ENCODE measurements at regions not wholly inside any gene's neighbourhood (a gene's known extent, or its start where the extent isn't known, plus 50 kb on each side); places are given as distances from the start of the nearest gene placed in this dataset.

DNA sequence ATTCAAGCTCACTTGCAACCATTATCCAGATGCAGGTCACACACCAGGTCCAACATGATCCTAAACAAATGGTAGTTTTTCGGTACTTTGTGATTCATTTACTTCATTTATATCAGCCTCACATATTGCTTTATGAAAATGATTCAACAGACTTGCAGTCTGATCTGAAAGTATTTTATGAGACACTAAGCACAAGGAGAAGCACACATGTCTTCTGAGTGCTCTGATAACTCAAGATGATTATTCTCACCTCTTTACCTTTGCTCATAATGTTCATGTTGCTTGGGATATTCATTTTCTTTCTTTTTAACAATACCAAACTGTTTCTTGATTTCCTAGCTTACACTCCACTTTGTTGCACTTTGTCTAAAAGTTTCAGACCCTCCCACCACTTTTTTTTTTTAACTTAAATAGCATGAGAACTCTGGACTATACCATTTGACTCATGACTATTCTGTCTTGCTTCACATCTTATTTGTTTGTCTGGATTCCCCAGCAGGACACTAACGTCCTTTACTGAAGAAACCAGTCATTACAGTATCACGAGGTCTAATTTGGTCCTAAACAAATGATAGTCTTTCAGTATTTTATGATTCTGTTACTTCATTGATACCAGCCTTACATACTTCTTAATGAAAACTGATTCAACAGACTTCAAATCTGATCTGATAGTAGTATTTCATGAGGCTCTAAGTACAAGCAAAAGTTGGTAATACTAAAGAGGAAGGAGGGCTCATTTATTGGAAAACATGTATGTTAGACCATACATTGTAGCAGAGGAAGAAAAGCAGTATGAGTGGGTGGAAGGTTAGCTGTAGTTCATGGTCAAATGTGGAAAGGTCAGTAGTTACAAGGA lies 171.8 kb upstream of the AHR start:
- TF ChIP-seq, protein P1, sequence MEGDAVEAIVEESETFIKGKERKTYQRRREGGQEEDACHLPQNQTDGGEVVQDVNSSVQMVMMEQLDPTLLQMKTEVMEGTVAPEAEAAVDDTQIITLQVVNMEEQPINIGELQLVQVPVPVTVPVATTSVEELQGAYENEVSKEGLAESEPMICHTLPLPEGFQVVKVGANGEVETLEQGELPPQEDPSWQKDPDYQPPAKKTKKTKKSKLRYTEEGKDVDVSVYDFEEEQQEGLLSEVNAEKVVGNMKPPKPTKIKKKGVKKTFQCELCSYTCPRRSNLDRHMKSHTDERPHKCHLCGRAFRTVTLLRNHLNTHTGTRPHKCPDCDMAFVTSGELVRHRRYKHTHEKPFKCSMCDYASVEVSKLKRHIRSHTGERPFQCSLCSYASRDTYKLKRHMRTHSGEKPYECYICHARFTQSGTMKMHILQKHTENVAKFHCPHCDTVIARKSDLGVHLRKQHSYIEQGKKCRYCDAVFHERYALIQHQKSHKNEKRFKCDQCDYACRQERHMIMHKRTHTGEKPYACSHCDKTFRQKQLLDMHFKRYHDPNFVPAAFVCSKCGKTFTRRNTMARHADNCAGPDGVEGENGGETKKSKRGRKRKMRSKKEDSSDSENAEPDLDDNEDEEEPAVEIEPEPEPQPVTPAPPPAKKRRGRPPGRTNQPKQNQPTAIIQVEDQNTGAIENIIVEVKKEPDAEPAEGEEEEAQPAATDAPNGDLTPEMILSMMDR (IDR thresholded peaks at IDR 0.05; ENCODE audit: insufficient read depth, low read length): no peak
- no peak overlapping the region for H3K4me3 ChIP-seq (ENCODE audit: low read depth, low read length)
- DNase-seq (ENCODE audit: low read depth): no peak

DNA sequence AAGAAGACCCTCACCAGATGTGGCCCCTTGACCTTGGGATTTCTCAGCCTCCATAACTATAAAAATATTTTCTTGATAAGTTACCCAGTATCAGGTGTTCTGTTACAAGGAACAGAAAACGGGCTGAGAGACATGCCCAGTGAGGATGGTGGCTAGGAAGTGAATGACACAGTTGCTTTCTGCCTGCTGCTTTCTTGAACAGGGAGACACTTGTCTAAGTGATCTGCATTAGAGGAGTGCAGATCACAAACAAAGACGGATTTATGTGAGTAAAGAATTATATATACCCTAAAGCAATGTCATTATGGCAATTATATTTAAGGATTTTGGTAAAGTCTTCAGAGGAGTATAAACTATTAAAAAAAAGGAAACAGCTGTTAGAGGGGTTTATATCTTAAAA lies 169.2 kb upstream of the AHR start:
- no peak for DNase-seq (ENCODE audit: low read depth)
- no peak overlapping the region for H3K4me3 ChIP-seq (ENCODE audit: low read depth, low read length)
- TF ChIP-seq, protein P1 (IDR thresholded peaks at IDR 0.05; ENCODE audit: insufficient read depth, low read length): no peak

DNA sequence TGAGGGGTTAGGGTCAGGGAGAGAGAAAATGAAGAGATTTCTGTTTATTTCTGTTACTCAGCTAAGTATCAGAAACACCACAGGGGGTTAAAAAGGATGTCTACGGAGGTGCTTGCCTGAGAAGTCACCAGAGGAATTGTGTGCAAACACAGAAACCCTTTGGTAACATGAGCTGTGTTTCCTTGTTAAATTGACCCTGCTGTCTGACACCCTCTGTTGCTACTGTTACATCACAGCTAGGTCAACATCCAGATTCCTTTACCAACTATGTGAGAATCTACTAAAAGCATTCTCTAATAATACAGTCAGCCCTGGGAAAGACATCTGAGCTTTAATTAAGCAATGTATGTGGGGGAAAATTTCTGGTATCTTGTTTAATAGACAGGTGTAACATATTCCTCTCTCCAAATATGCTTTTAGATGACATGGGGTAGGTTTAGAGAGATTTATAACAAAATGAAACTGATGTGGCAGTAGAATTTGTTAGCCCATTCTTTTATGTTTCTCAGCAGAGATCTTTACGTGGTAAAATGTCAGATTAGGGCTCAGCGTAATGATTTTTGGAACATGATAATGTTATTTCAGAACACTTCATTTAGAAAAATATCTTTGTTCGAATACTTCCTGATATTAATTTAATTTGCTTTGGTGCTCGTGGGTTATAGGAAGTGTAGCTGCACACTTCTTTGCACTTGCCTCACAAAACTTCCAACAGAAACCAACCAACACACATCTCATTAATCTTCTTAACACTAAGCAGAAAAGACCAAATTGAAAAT lies 168.0 kb upstream of the AHR start:
- H3K4me3 ChIP-seq (ENCODE audit: low read depth, low read length): peak overlapping the region; percentile 25
- TF ChIP-seq, protein P1 (IDR thresholded peaks at IDR 0.05; ENCODE audit: insufficient read depth, low read length): no peak
- peak; percentile 65 for DNase-seq (ENCODE audit: low read depth)

DNA sequence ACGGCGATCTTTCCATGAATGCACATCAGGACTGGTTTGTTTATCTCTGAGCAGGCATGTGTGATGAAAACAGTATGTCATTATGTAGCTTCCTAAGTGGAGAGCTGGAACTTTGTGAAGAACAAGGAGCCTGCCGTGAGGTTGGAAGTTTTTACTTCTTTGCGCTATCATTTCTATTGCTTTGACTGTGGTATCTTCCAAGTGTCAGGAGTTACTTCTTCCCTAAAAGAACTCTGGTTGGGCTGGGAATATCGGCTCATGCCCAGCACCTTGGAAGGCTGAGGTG lies 167.4 kb upstream of the AHR start:
- TF ChIP-seq, protein P1 (IDR thresholded peaks at IDR 0.05; ENCODE audit: insufficient read depth, low read length): no peak
- peak; percentile 49 for DNase-seq (ENCODE audit: low read depth)
- peak overlapping the region; percentile 25 for H3K4me3 ChIP-seq (ENCODE audit: low read depth, low read length)

DNA sequence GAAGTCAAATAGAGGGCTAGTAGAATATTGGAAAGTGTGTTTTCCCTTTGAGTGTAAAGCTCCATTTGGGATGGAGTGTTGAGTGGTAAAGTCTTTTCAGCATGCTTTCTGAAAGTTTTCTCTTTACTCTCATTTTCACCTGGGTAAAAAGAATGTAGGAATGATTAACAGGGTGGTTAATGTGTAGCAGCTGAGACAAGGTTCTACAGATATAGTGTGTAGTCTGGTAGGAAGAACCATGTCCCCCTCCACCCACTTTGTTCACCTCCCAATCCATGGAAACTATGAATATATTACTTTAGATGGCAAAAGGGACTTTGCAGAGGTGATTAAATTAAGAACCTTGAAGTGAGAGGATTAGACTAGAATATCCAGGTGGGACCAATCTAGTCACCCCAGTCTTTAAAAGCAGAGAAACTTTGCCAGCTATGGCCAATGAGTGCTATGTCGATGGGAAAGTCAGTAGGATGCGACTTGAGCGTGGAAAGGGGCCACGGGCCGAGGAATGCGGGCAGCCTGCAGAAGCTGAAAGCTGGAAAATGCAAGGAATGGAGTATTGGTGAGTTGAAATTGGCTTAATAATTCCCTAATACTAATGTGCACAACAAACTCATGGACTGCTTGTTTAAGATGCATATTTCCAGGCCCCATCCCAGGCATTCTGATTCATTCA lies 166.3 kb upstream of the AHR start:
- TF ChIP-seq, protein P1 (IDR thresholded peaks at IDR 0.05; ENCODE audit: insufficient read depth, low read length): no peak
- DNase-seq (ENCODE audit: low read depth): no peak
- no peak overlapping the region for H3K4me3 ChIP-seq (ENCODE audit: low read depth, low read length)

DNA sequence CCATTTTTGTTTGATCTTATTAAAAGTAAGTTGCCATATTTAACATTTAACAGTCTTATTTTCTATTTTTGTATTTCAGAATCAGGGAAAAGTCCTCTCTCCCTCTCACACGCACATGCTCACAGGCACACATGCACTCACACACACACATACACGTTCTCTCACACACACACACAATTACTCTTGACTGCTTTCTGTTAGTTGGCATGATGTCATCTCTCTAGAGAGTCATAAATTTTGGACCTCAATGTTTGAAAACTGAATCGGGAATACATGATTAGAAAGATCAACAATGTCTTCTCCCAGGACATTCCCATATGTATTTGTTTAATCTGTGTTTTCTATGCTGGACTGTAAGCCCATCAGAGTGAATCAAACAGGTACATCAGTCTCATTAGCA lies 165.7 kb upstream of the AHR start:
- peak; percentile 43 for DNase-seq (ENCODE audit: low read depth)

More for the DNA sequence above, 165.7 kb upstream of the AHR start:
- TF ChIP-seq, protein P1 (IDR thresholded peaks at IDR 0.05; ENCODE audit: insufficient read depth, low read length): no peak
- H3K4me3 ChIP-seq (ENCODE audit: low read depth, low read length): no peak overlapping the region
